WTC11 (cell line): ENCODE measurements at regions not wholly inside any gene's neighbourhood (a gene's known extent, or its start where the extent isn't known, plus 50 kb on each side); places are given as distances from the start of the nearest gene placed in this dataset.

Source experiments
- ATAC-seq: fragments of 200-7000 bp; cut with Tn5 transposase; 2 replicates; pipeline ENCODE4 v1.10.0; 2021; ENCODE audit warnings: mild to moderate bottlenecking, moderate library complexity
- CTCF ChIA-PET: fragments of 300-600 bp; sonication (Branson Sonifier 250); formaldehyde crosslinking; loops from one replicate; lab custom pipeline; 2021; ENCODE audit warnings: antibody characterized with exemption; lab: Charles Lee
- POLR2A ChIA-PET: fragments of 350-600 bp; sonication (Branson Sonifier 250); formaldehyde crosslinking; loops from one replicate; lab custom pipeline; 2021; ENCODE audit warnings: antibody characterized with exemption; lab: Charles Lee
- DNase-seq: peaks from one replicate; pipeline ENCODE4 v3.0.0; 2021; ENCODE audit warnings: low spot score
- H3K27ac Mint-ChIP-seq: 2 replicates; pipeline ENCODE4 v1.8.0; 2021; ENCODE audit warnings: mixed read lengths
- H3K27me3 Mint-ChIP-seq: 2 replicates; pipeline ENCODE4 v1.8.0; 2021; ENCODE audit warnings: low read depth, mild to moderate bottlenecking, moderate library complexity, mixed read lengths
- H3K36me3 Mint-ChIP-seq: 2 replicates; pipeline ENCODE4 v1.8.0; 2021; ENCODE audit warnings: mixed read lengths
- H3K4me1 Mint-ChIP-seq: 2 replicates; pipeline ENCODE4 v1.8.0; 2022; ENCODE audit warnings: mixed read lengths
- H3K4me3 Mint-ChIP-seq: 2 replicates; pipeline ENCODE4 v1.8.0; 2021; ENCODE audit warnings: mild to moderate bottlenecking, moderate library complexity, mixed read lengths
- H3K9me3 Mint-ChIP-seq: 2 replicates; pipeline ENCODE4 v1.8.0; 2021; ENCODE audit warnings: mixed read lengths
- EMX1 ChIP-seq: fragments of 250-450 bp; sonication (Bioruptor Pico); IDR thresholded peaks from 2 replicates; pipeline ENCODE4 v1.8.0; 2021; ENCODE audit warnings: mild to moderate bottlenecking
- FOXJ3 ChIP-seq: sonication (generic); formaldehyde crosslinking; IDR thresholded peaks from 2 replicates; pipeline ENCODE4 v1.9.0; 2021; ENCODE audit warnings: missing genetic modification reagents, mild to moderate bottlenecking, borderline replicate concordance
- HMGA2 ChIP-seq: fragments of 250-450 bp; sonication (Bioruptor Pico); IDR thresholded peaks from 2 replicates; pipeline ENCODE4 v1.4.0; 2021; ENCODE audit warnings: mild to moderate bottlenecking, moderate library complexity
- IRF2 ChIP-seq: sonication (generic); formaldehyde crosslinking; IDR thresholded peaks from 2 replicates; pipeline ENCODE4 v1.8.0; 2022; ENCODE audit warnings: low read depth, missing genetic modification reagents, borderline replicate concordance
- JUN ChIP-seq: sonication (generic); formaldehyde crosslinking; IDR thresholded peaks from 2 replicates; pipeline ENCODE4 v1.8.0; 2023; ENCODE audit warnings: mild to moderate bottlenecking, missing genetic modification reagents
- NFYB ChIP-seq: sonication (generic); formaldehyde crosslinking; conservative IDR thresholded peaks from 2 replicates; pipeline ENCODE4 v1.8.0; 2022; ENCODE audit warnings: low read depth, missing genetic modification reagents
- NR3C1 ChIP-seq: sonication (generic); formaldehyde crosslinking; conservative IDR thresholded peaks from 2 replicates; pipeline ENCODE4 v1.8.1; 2023; ENCODE audit warnings: low read depth, mild to moderate bottlenecking, missing genetic modification reagents
- OVOL2 ChIP-seq: fragments of 250-450 bp; sonication (Bioruptor Pico); IDR thresholded peaks from 2 replicates; pipeline ENCODE4 v1.9.0; 2021; ENCODE audit warnings: mild to moderate bottlenecking, borderline replicate concordance
- TCF7 ChIP-seq: sonication (generic); formaldehyde crosslinking; IDR thresholded peaks from 2 replicates; pipeline ENCODE4 v1.8.0; 2022; ENCODE audit warnings: mild to moderate bottlenecking, low read depth, missing genetic modification reagents, moderate library complexity
- ZBTB21 ChIP-seq: sonication (generic); formaldehyde crosslinking; IDR thresholded peaks from 2 replicates; pipeline ENCODE4 v1.8.1; 2023; ENCODE audit warnings: mild to moderate bottlenecking, missing genetic modification reagents, borderline replicate concordance
- ZNF138 ChIP-seq: sonication (generic); formaldehyde crosslinking; conservative IDR thresholded peaks from 2 replicates; pipeline ENCODE4 v1.8.1; 2022; ENCODE audit warnings: mild to moderate bottlenecking, moderate library complexity, missing genetic modification reagents
- ZNF263 ChIP-seq: sonication (generic); formaldehyde crosslinking; IDR thresholded peaks from 2 replicates; pipeline ENCODE4 v1.8.1; 2022; ENCODE audit warnings: low read depth, mild to moderate bottlenecking, moderate library complexity, missing genetic modification reagents
- TF ChIP-seq, protein P1 (sequence below): sonication (generic); formaldehyde crosslinking; IDR thresholded peaks from 2 replicates; pipeline ENCODE4 v1.8.1; 2023; ENCODE audit warnings: mild to moderate bottlenecking, missing genetic modification reagents, moderate library complexity
- TF ChIP-seq, protein P2 (sequence below): fragments of 200-600 bp; IDR thresholded peaks from 2 replicates; pipeline ENCODE4 v1.8.0; 2022; ENCODE audit warnings: antibody characterized with exemption
- TF ChIP-seq, protein P3 (sequence below): sonication (generic); formaldehyde crosslinking; IDR thresholded peaks from 2 replicates; pipeline ENCODE4 v1.8.1; 2022; ENCODE audit warnings: missing genetic modification reagents, borderline replicate concordance
- TF ChIP-seq, protein P4 (sequence below): fragments of 250-450 bp; sonication (Bioruptor Pico); IDR thresholded peaks from 2 replicates; pipeline ENCODE4 v1.8.0; 2021; ENCODE audit warnings: mild to moderate bottlenecking
- TF ChIP-seq, protein P5 (sequence below): fragments of 250-450 bp; sonication (Bioruptor Pico); IDR thresholded peaks from 2 replicates; pipeline ENCODE4 v1.9.0; 2021; ENCODE audit warnings: mild to moderate bottlenecking, borderline replicate concordance
- TF ChIP-seq, protein P6 (sequence below): sonication (generic); formaldehyde crosslinking; IDR thresholded peaks from 2 replicates; pipeline ENCODE4 v1.8.0; 2023; ENCODE audit warnings: mild to moderate bottlenecking, missing genetic modification reagents

DNA sequence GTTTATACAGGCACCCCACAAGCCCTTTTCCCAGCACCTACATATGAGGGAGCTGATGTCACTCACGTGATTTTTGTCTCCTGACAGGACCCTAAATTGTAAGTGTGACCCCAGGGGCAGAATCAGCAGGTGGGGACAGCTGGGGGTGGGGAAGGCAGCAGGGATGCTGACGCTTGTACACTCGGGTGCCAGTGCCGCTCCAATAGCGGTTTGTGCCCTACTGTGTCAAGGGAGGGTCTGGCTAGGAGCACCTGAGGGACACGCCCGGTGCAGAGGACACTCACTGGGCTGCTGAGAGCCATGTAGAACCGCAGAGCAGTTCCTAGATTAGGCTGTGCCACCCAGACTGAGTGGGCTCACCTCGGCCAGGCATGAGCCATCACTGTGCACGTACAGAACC lies 81.3 kb downstream of the SCGB2B2 start:
- DNase-seq, result no peak
- no peaks in the 10 kb centered on the region for H3K36me3 Mint-ChIP-seq
- no peak overlapping the region for H3K4me3 Mint-ChIP-seq
- peaks cover 15% of the 10 kb centered on the region for H3K9me3 Mint-ChIP-seq
- H3K27me3 Mint-ChIP-seq, result peaks cover 15% of the 10 kb centered on the region
- no peak overlapping the region for H3K27ac Mint-ChIP-seq
- POLR2A ChIA-PET, result no interaction called here
- TF ChIP-seq HMGA2, result no peak
- TF ChIP-seq ZNF138 (CRISPR knock-in tag), result no peak
- TF ChIP-seq IRF2, result no peak
- no peak for TF ChIP-seq ZBTB21 (CRISPR knock-in tag)
- TF ChIP-seq, protein P1, sequence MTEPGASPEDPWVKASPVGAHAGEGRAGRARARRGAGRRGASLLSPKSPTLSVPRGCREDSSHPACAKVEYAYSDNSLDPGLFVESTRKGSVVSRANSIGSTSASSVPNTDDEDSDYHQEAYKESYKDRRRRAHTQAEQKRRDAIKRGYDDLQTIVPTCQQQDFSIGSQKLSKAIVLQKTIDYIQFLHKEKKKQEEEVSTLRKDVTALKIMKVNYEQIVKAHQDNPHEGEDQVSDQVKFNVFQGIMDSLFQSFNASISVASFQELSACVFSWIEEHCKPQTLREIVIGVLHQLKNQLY, result no peak
- TF ChIP-seq JUN (CRISPR knock-in tag), result no peak
- TF ChIP-seq, protein P2, sequence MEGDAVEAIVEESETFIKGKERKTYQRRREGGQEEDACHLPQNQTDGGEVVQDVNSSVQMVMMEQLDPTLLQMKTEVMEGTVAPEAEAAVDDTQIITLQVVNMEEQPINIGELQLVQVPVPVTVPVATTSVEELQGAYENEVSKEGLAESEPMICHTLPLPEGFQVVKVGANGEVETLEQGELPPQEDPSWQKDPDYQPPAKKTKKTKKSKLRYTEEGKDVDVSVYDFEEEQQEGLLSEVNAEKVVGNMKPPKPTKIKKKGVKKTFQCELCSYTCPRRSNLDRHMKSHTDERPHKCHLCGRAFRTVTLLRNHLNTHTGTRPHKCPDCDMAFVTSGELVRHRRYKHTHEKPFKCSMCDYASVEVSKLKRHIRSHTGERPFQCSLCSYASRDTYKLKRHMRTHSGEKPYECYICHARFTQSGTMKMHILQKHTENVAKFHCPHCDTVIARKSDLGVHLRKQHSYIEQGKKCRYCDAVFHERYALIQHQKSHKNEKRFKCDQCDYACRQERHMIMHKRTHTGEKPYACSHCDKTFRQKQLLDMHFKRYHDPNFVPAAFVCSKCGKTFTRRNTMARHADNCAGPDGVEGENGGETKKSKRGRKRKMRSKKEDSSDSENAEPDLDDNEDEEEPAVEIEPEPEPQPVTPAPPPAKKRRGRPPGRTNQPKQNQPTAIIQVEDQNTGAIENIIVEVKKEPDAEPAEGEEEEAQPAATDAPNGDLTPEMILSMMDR, result no peak
- CTCF ChIA-PET, result no interaction called here
- no peaks in the 10 kb centered on the region for H3K4me1 Mint-ChIP-seq
- no peak for ATAC-seq

DNA sequence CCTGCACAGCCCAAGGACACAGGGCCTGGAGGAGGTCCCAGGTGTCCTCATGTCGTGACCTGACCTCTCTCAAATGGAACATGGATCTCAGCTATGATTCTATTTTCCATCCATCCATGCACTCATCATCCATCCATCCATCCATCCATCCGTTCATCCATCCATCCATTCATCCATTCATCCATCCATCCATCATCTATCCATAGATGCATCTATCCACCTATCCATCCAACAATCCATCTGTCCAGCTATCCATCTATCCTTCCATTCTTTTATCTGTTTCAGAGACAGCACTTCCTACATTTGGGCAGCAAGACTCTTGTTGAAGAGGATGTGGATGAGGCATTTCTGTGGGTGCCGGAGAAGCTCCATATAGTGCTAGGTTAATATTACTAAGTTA lies 86.7 kb downstream of the SCGB2B2 start:
- Mint-ChIP-seq H3K4me1 (no peaks in the 10 kb centered on the region), H3K36me3 (no peaks in the 10 kb centered on the region), H3K4me3 (no peak overlapping the region), H3K27ac (no peak overlapping the region), H3K27me3 (peaks cover 22% of the 10 kb centered on the region), H3K9me3 (peaks cover 52% of the 10 kb centered on the region)
- TF ChIP-seq ZNF138 (CRISPR knock-in tag) (no peak), TCF7 (no peak), IRF2 (no peak), ZNF263 (CRISPR knock-in tag) (no peak), FOXJ3 (CRISPR knock-in tag) (no peak), NR3C1 (no peak), HMGA2 (no peak), NFYB (no peak), EMX1 (CRISPR knock-in tag) (no peak), JUN (CRISPR knock-in tag) (no peak), OVOL2 (CRISPR knock-in tag) (no peak)
- TF ChIP-seq, protein P3, sequence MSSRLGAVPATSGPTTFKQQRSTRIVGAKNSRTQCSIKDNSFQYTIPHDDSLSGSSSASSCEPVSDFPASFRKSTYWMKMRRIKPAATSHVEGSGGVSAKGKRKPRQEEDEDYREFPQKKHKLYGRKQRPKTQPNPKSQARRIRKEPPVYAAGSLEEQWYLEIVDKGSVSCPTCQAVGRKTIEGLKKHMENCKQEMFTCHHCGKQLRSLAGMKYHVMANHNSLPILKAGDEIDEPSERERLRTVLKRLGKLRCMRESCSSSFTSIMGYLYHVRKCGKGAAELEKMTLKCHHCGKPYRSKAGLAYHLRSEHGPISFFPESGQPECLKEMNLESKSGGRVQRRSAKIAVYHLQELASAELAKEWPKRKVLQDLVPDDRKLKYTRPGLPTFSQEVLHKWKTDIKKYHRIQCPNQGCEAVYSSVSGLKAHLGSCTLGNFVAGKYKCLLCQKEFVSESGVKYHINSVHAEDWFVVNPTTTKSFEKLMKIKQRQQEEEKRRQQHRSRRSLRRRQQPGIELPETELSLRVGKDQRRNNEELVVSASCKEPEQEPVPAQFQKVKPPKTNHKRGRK (CRISPR knock-in tag), result no peak
- TF ChIP-seq, protein P4, sequence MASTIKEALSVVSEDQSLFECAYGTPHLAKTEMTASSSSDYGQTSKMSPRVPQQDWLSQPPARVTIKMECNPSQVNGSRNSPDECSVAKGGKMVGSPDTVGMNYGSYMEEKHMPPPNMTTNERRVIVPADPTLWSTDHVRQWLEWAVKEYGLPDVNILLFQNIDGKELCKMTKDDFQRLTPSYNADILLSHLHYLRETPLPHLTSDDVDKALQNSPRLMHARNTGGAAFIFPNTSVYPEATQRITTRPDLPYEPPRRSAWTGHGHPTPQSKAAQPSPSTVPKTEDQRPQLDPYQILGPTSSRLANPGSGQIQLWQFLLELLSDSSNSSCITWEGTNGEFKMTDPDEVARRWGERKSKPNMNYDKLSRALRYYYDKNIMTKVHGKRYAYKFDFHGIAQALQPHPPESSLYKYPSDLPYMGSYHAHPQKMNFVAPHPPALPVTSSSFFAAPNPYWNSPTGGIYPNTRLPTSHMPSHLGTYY (CRISPR knock-in tag), result no peak
- TF ChIP-seq, protein P5, sequence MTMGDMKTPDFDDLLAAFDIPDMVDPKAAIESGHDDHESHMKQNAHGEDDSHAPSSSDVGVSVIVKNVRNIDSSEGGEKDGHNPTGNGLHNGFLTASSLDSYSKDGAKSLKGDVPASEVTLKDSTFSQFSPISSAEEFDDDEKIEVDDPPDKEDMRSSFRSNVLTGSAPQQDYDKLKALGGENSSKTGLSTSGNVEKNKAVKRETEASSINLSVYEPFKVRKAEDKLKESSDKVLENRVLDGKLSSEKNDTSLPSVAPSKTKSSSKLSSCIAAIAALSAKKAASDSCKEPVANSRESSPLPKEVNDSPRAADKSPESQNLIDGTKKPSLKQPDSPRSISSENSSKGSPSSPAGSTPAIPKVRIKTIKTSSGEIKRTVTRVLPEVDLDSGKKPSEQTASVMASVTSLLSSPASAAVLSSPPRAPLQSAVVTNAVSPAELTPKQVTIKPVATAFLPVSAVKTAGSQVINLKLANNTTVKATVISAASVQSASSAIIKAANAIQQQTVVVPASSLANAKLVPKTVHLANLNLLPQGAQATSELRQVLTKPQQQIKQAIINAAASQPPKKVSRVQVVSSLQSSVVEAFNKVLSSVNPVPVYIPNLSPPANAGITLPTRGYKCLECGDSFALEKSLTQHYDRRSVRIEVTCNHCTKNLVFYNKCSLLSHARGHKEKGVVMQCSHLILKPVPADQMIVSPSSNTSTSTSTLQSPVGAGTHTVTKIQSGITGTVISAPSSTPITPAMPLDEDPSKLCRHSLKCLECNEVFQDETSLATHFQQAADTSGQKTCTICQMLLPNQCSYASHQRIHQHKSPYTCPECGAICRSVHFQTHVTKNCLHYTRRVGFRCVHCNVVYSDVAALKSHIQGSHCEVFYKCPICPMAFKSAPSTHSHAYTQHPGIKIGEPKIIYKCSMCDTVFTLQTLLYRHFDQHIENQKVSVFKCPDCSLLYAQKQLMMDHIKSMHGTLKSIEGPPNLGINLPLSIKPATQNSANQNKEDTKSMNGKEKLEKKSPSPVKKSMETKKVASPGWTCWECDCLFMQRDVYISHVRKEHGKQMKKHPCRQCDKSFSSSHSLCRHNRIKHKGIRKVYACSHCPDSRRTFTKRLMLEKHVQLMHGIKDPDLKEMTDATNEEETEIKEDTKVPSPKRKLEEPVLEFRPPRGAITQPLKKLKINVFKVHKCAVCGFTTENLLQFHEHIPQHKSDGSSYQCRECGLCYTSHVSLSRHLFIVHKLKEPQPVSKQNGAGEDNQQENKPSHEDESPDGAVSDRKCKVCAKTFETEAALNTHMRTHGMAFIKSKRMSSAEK, result no peak
- TF ChIP-seq, protein P6, sequence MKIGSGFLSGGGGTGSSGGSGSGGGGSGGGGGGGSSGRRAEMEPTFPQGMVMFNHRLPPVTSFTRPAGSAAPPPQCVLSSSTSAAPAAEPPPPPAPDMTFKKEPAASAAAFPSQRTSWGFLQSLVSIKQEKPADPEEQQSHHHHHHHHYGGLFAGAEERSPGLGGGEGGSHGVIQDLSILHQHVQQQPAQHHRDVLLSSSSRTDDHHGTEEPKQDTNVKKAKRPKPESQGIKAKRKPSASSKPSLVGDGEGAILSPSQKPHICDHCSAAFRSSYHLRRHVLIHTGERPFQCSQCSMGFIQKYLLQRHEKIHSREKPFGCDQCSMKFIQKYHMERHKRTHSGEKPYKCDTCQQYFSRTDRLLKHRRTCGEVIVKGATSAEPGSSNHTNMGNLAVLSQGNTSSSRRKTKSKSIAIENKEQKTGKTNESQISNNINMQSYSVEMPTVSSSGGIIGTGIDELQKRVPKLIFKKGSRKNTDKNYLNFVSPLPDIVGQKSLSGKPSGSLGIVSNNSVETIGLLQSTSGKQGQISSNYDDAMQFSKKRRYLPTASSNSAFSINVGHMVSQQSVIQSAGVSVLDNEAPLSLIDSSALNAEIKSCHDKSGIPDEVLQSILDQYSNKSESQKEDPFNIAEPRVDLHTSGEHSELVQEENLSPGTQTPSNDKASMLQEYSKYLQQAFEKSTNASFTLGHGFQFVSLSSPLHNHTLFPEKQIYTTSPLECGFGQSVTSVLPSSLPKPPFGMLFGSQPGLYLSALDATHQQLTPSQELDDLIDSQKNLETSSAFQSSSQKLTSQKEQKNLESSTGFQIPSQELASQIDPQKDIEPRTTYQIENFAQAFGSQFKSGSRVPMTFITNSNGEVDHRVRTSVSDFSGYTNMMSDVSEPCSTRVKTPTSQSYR (CRISPR knock-in tag), result no peak
- POLR2A ChIA-PET, result no interaction called here
- ATAC-seq (no peak), DNase-seq (no peak)
- CTCF ChIA-PET, result no interaction called here
